SK-N-MC (cell line): ENCODE measurements at regions not wholly inside any gene's neighbourhood (a gene's known extent, or its start where the extent isn't known, plus 50 kb on each side); places are given as distances from the start of the nearest gene placed in this dataset.

Experiments
- EZH2 ChIP-seq: fragments of 200-600 bp; sonication (generic); IDR thresholded peaks from one replicate; pipeline ENCODE4 v1.6.1; 2017; ENCODE audit warnings: antibody characterized with exemption
- POLR2AphosphoS5 ChIP-seq: IDR thresholded peaks from 2 replicates; pipeline ENCODE4 v1.6.1; 2012; ENCODE audit warnings: mild to moderate bottlenecking, low read depth, low read length, borderline replicate concordance

- TF ChIP-seq EZH2, result no peak
- no peak for TF ChIP-seq POLR2AphosphoS5
These were observed 480.0 kb downstream of the PTPRU start for GRCh38 chr1:29716306-29716705.
